HepG2 (cell line): ENCODE measurements at regions not wholly inside any gene's neighbourhood (a gene's known extent, or its start where the extent isn't known, plus 50 kb on each side); places are given as distances from the start of the nearest gene placed in this dataset.

Source experiments
- ATAC-seq: fragments of 200-7000 bp; cut with Tn5 transposase; 3 replicates; pipeline ENCODE4 v1.9.1; 2020; ENCODE audit warnings: mild to moderate bottlenecking, moderate library complexity
- BruUV-seq: library from RNA; stranded (reverse); fragments of 400-500 nt; replicated peaks from 2 replicates; lab custom pipeline; 2021; lab: Mats Ljungman, UMichigan
- CTCF ChIA-PET: fragments of 300-600 bp; formaldehyde crosslinking; extraction: SDS; loops from one replicate; lab custom pipeline; 2021; ENCODE audit warnings: low total read pairs, inconsistent platforms, low intra/inter-chr PET ratio; lab: Yijun Ruan, JAX
- POLR2A ChIA-PET: fragments of 350-600 bp; sonication (Branson Sonifier 250); formaldehyde crosslinking; loops from one replicate; lab custom pipeline; 2020; ENCODE audit warnings: antibody characterized with exemption, inconsistent platforms; lab: Yijun Ruan, JAX
- DNase-seq: peaks from one replicate; pipeline ENCODE4 v3.0.0-alpha.2; 2015; ENCODE audit warnings: low spot score
- FAIRE-seq: peaks from 3 replicates; lab custom pipeline; 2011; peaks lifted over from hg19 to GRCh38; lab: Jason Lieb, UNC
- H2AFZ ChIP-seq: one replicate; pipeline ENCODE4 v1.6.1; 2011; ENCODE audit warnings: low read length, inconsistent platforms
- H3K27ac ChIP-seq: fragments of 300-600 bp; 3 replicates; pipeline ENCODE4 v1.8.0; 2011; ENCODE audit warnings: mixed run types, mild to moderate bottlenecking, mixed read lengths, low read length, inconsistent platforms; ENCODE audit not compliant: insufficient read depth; ENCODE audit errors: extremely low read length
- H3K27me3 ChIP-seq, 2 experiments: fragments of 200-600 bp in 1 of 2; 2 replicates in 1 of 2; 3 replicates in 1 of 2; pipeline versions ENCODE4 v1.6.0 to v1.8.0; 2011; ENCODE audit warnings: low read length in 2 of 2, mild to moderate bottlenecking in 2 of 2, moderate library complexity in 2 of 2, inconsistent platforms in 1 of 2; ENCODE audit not compliant: insufficient read depth in 2 of 2, control insufficient read depth in 1 of 2
- H3K36me3 ChIP-seq, 2 experiments: fragments of 200-600 bp in 1 of 2; replicated peaks in 1 of 2; 2 replicates in 1 of 2; 3 replicates in 1 of 2; pipeline versions ENCODE4 v1.5.1 to v1.8.0; 2011; ENCODE audit warnings: low read length in 2 of 2, inconsistent platforms in 1 of 2; ENCODE audit not compliant: insufficient read depth in 2 of 2, control insufficient read depth in 1 of 2
- H3K4me1 ChIP-seq: 2 replicates; pipeline ENCODE4 v1.5.1; 2012; ENCODE audit warnings: low read length, inconsistent platforms; ENCODE audit not compliant: insufficient read depth
- H3K4me2 ChIP-seq: 2 replicates; pipeline ENCODE4 v1.6.0; 2011; ENCODE audit warnings: low read depth, low read length, inconsistent platforms
- H3K4me3 ChIP-seq, 3 experiments: fragments of 200-600 bp in 1 of 3; sonication (generic), shearing (Covaris generic) in 1 of 3; replicated peaks in 1 of 3; 2 replicates each; pipeline ENCODE4 v1.5.1; 2011 to 2016; ENCODE audit warnings: low read length in 3 of 3, inconsistent platforms in 2 of 3, low read depth in 2 of 3, mild to moderate bottlenecking in 2 of 3, control low read depth in 1 of 3, mixed read lengths in 1 of 3; ENCODE audit not compliant: insufficient read depth in 1 of 3
- H3K79me2 ChIP-seq: one replicate; pipeline ENCODE4 v1.6.1; 2011; ENCODE audit warnings: low read length, inconsistent platforms; ENCODE audit not compliant: insufficient read depth
- H3K9ac ChIP-seq: 2 replicates; pipeline ENCODE4 v1.6.0; 2011; ENCODE audit warnings: mild to moderate bottlenecking, low read depth, low read length, inconsistent platforms; ENCODE audit not compliant: insufficient read depth
- H3K9me3 ChIP-seq: 2 replicates; pipeline ENCODE4 v1.5.1; 2012; ENCODE audit warnings: mild to moderate bottlenecking, low read length
- H4K20me1 ChIP-seq: 2 replicates; pipeline ENCODE4 v1.6.0; 2011; ENCODE audit warnings: inconsistent platforms, mild to moderate bottlenecking, low read length, moderate library complexity; ENCODE audit not compliant: insufficient read depth
- AGO1 ChIP-seq: fragments of 200-400 bp; formaldehyde crosslinking; IDR thresholded peaks from 2 replicates; pipeline ENCODE4 v1.6.1; 2017; ENCODE audit warnings: mild to moderate bottlenecking, low read depth, low read length, moderate library complexity; ENCODE audit not compliant: poor library complexity, severe bottlenecking
- CBFB ChIP-seq: sonication (generic); formaldehyde crosslinking; IDR thresholded peaks from 2 replicates; pipeline ENCODE4 v1.4.0; 2020; ENCODE audit warnings: missing genetic modification reagents
- IRX3 ChIP-seq: sonication (generic); formaldehyde crosslinking; IDR thresholded peaks from 2 replicates; pipeline ENCODE4 v1.8.1; 2023; ENCODE audit warnings: mild to moderate bottlenecking, low read depth, missing genetic modification reagents, borderline replicate concordance
- RFXAP ChIP-seq: sonication (generic); formaldehyde crosslinking; IDR thresholded peaks from 2 replicates; pipeline ENCODE4 v1.4.0; 2020; ENCODE audit warnings: missing genetic modification reagents, borderline replicate concordance
- SP140L ChIP-seq: sonication (generic); formaldehyde crosslinking; IDR thresholded peaks from 2 replicates; pipeline ENCODE4 v1.4.0; 2020; ENCODE audit warnings: missing genetic modification reagents, borderline replicate concordance
- THAP7 ChIP-seq: sonication (generic); formaldehyde crosslinking; IDR thresholded peaks from 2 replicates; pipeline ENCODE4 v1.8.1; 2023; ENCODE audit warnings: mild to moderate bottlenecking, missing genetic modification reagents
- WGBS: methylation state at CpG from one replicate; pipeline ENCODE4 v1.1.6; 2017; ENCODE audit warnings: low lambda C conversion rate; 5-methylcytosine and 5-hydroxymethylcytosine counted together
- in situ Hi-C: cut with HindIII; loops from 2 replicates; pipeline ENCODE4 v1.10.0; 2017; ENCODE audit warnings: low pct_unique_long_range_greater_than_20kb; ENCODE audit not compliant: extremely low pct_ligation_motif_present
- intact Hi-C: fragments of 100-400 bp; cut with micrococcal nuclease; formaldehyde crosslinking; loops from one replicate; pipeline ENCODE4 v1.10.0; 2022; ENCODE audit not compliant: unreplicated experiment
- TF ChIP-seq, protein P1 (sequence below): conservative IDR thresholded peaks from 2 replicates; pipeline ENCODE4 v1.6.1; 2018; ENCODE audit warnings: missing genetic modification reagents
- TF ChIP-seq, protein P2 (sequence below): sonication (generic); formaldehyde crosslinking; IDR thresholded peaks from 2 replicates; pipeline ENCODE4 v1.5.0; 2020; ENCODE audit warnings: mild to moderate bottlenecking, missing genetic modification reagents
- TF ChIP-seq, protein P3 (sequence below): IDR thresholded peaks from 2 replicates; pipeline ENCODE4 v1.6.1; 2012; ENCODE audit warnings: low read length, improper control_type of control experiment

GRCh38 chr6:112409311-112409710 lies 62.2 kb downstream of the RFPL4B start:
- Histone ChIP-seq H3K9me3 (no peaks in the 10 kb centered on the region), H4K20me1 (no peaks in the 10 kb centered on the region), H3K27ac (no peak overlapping the region), H3K27me3 (no peaks in the 10 kb centered on the region), H3K79me2 (no peaks in the 10 kb centered on the region), H3K4me1 (no peaks in the 10 kb centered on the region), H3K9ac (no peak overlapping the region), H3K4me3 (no peak overlapping the region), H2AFZ (no peak overlapping the region), H3K36me3 (no peaks in the 10 kb centered on the region), H3K4me2 (no peak overlapping the region)
- no TSS peak for BruUV-seq
- intact Hi-C loops (no loop called here), in situ Hi-C loops (no loop called here)
- DNase-seq (no peak), FAIRE-seq (no peak), ATAC-seq (no peak)
- 14% methylated on average over 2 of the region's 2 CpGs for WGBS
- CTCF ChIA-PET, result no interaction called here
- POLR2A ChIA-PET, result no interaction called here
- TF ChIP-seq CBFB (no peak), AGO1 (no peak), RFXAP (no peak), IRX3 (CRISPR knock-in tag) (no peak), THAP7 (CRISPR knock-in tag) (no peak), SP140L (CRISPR knock-in tag) (no peak)
- TF ChIP-seq, protein P1, sequence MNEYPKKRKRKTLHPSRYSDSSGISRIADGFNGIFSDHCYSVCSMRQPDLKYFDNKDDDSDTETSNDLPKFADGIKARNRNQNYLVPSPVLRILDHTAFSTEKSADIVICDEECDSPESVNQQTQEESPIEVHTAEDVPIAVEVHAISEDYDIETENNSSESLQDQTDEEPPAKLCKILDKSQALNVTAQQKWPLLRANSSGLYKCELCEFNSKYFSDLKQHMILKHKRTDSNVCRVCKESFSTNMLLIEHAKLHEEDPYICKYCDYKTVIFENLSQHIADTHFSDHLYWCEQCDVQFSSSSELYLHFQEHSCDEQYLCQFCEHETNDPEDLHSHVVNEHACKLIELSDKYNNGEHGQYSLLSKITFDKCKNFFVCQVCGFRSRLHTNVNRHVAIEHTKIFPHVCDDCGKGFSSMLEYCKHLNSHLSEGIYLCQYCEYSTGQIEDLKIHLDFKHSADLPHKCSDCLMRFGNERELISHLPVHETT, result no peak
- TF ChIP-seq, protein P2, sequence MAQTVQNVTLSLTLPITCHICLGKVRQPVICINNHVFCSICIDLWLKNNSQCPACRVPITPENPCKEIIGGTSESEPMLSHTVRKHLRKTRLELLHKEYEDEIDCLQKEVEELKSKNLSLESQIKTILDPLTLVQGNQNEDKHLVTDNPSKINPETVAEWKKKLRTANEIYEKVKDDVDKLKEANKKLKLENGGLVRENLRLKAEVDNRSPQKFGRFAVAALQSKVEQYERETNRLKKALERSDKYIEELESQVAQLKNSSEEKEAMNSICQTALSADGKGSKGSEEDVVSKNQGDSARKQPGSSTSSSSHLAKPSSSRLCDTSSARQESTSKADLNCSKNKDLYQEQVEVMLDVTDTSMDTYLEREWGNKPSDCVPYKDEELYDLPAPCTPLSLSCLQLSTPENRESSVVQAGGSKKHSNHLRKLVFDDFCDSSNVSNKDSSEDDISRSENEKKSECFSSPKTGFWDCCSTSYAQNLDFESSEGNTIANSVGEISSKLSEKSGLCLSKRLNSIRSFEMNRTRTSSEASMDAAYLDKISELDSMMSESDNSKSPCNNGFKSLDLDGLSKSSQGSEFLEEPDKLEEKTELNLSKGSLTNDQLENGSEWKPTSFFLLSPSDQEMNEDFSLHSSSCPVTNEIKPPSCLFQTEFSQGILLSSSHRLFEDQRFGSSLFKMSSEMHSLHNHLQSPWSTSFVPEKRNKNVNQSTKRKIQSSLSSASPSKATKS, result no peak
- TF ChIP-seq, protein P3, sequence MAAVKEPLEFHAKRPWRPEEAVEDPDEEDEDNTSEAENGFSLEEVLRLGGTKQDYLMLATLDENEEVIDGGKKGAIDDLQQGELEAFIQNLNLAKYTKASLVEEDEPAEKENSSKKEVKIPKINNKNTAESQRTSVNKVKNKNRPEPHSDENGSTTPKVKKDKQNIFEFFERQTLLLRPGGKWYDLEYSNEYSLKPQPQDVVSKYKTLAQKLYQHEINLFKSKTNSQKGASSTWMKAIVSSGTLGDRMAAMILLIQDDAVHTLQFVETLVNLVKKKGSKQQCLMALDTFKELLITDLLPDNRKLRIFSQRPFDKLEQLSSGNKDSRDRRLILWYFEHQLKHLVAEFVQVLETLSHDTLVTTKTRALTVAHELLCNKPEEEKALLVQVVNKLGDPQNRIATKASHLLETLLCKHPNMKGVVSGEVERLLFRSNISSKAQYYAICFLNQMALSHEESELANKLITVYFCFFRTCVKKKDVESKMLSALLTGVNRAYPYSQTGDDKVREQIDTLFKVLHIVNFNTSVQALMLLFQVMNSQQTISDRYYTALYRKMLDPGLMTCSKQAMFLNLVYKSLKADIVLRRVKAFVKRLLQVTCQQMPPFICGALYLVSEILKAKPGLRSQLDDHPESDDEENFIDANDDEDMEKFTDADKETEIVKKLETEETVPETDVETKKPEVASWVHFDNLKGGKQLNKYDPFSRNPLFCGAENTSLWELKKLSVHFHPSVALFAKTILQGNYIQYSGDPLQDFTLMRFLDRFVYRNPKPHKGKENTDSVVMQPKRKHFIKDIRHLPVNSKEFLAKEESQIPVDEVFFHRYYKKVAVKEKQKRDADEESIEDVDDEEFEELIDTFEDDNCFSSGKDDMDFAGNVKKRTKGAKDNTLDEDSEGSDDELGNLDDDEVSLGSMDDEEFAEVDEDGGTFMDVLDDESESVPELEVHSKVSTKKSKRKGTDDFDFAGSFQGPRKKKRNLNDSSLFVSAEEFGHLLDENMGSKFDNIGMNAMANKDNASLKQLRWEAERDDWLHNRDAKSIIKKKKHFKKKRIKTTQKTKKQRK, result no peak
